ENCODE measurements at regions not wholly inside any gene's neighbourhood (a gene's known extent, or its start where the extent isn't known, plus 50 kb on each side); places are given as distances from the start of the nearest gene placed in this dataset.
A peak's percentile ranks its signal among the peaks of the same experiment; 100 is the strongest.

- DNase-seq, result no peak
Observed at GRCh38 chr16:52101246-52101645, 445.7 kb downstream of the TOX3 start.

GRCh38 chr16:52099382-52099781 lies 447.6 kb downstream of the TOX3 start:
- no peak for DNase-seq

- no peak for DNase-seq
Observed at GRCh38 chr16:52095471-52095870, 451.5 kb downstream of the TOX3 start.

- no peak for DNase-seq
Observed at GRCh38 chr16:52092126-52092525, 454.8 kb downstream of the TOX3 start.

- DNase-seq, result no peak
Observed at GRCh38 chr16:52090080-52090479, 456.9 kb downstream of the TOX3 start.

- no peak for DNase-seq
Observed at GRCh38 chr16:52089476-52089875, 457.5 kb downstream of the TOX3 start.

GRCh38 chr16:52086901-52087300 lies 460.0 kb downstream of the TOX3 start:
- DNase-seq, result no peak

GRCh38 chr16:52078716-52079655 lies 468.0 kb downstream of the TOX3 start:
- DNase-seq, result no peak

GRCh38 chr16:52077607-52078006 lies 469.3 kb downstream of the TOX3 start:
- no peak for DNase-seq

GRCh38 chr16:52076801-52077201 lies 470.1 kb downstream of the TOX3 start:
- no peak for DNase-seq

- DNase-seq, result no peak
Observed at GRCh38 chr16:52076332-52076731, 470.6 kb downstream of the TOX3 start.

GRCh38 chr16:52074133-52074532 lies 472.8 kb downstream of the TOX3 start:
- no peak for DNase-seq

GRCh38 chr16:52073024-52073423 lies 473.9 kb downstream of the TOX3 start:
- no peak for DNase-seq

- DNase-seq, result no peak
Observed at GRCh38 chr16:52071101-52071500, 475.8 kb downstream of the TOX3 start.

- DNase-seq, result no peak
Observed at GRCh38 chr16:52070341-52071057, 476.4 kb downstream of the TOX3 start.

GRCh38 chr16:52069866-52070265 lies 477.1 kb downstream of the TOX3 start:
- DNase-seq, result no peak

- DNase-seq, result peak in 1 of 5 experiments; percentile 2
Observed at GRCh38 chr16:52068447-52069074, 478.4 kb downstream of the TOX3 start.

GRCh38 chr16:52066962-52067361 lies 480.0 kb downstream of the TOX3 start:
- DNase-seq, result no peak

- DNase-seq, result no peak
Observed at GRCh38 chr16:52056259-52056658, 490.7 kb downstream of the TOX3 start.

- no peak for DNase-seq
Observed at GRCh38 chr16:52055381-52055780, 491.6 kb downstream of the TOX3 start.

- no peak for DNase-seq
Observed at GRCh38 chr16:52054326-52054725, 492.6 kb downstream of the TOX3 start.

- no peak for DNase-seq
Observed at GRCh38 chr16:52052818-52053217, 494.1 kb downstream of the TOX3 start.

- no peak for DNase-seq
Observed at GRCh38 chr16:52051414-52052172, 495.4 kb downstream of the TOX3 start.
